DND-41 (cell line): ENCODE measurements at regions not wholly inside any gene's neighbourhood (a gene's known extent, or its start where the extent isn't known, plus 50 kb on each side); places are given as distances from the start of the nearest gene placed in this dataset.

ENCODE experiments used
- ATAC-seq: fragments of 200-7000 bp; cut with Tn5 transposase; 3 replicates; pipeline ENCODE4 v1.9.1; 2021; ENCODE audit warnings: low read depth; ENCODE audit not compliant: insufficient read depth
- DNase-seq: peaks from one replicate; pipeline ENCODE4 v3.0.0-alpha.2; 2020
- H2AFZ ChIP-seq: 2 replicates; pipeline ENCODE4 v1.6.0; 2012; ENCODE audit warnings: low read depth, low read length
- H3K27ac ChIP-seq: 2 replicates; pipeline ENCODE4 v1.5.1; 2012; ENCODE audit warnings: low read length, inconsistent platforms
- H3K27me3 ChIP-seq: fragments of 200-600 bp; sonication (generic); 2 replicates; pipeline ENCODE4 v1.6.0; 2012; ENCODE audit warnings: low read length, mild to moderate bottlenecking, inconsistent platforms; ENCODE audit not compliant: insufficient read depth, poor library complexity
- H3K36me3 ChIP-seq: 2 replicates; pipeline ENCODE4 v1.5.1; 2012; ENCODE audit warnings: low read length, inconsistent platforms; ENCODE audit not compliant: insufficient read depth
- H3K4me1 ChIP-seq: 2 replicates; pipeline ENCODE4 v1.5.1; 2012; ENCODE audit warnings: mild to moderate bottlenecking, low read length; ENCODE audit not compliant: insufficient read depth
- H3K4me2 ChIP-seq: 2 replicates; pipeline ENCODE4 v1.6.0; 2012; ENCODE audit warnings: mild to moderate bottlenecking, moderate library complexity, low read length, inconsistent platforms; ENCODE audit not compliant: insufficient read depth
- H3K4me3 ChIP-seq, 2 experiments: fragments of 200-600 bp in 1 of 2; shearing (Covaris generic) in 1 of 2; 2 replicates each; pipeline ENCODE4 v1.5.1; 2012 to 2016; ENCODE audit warnings: inconsistent platforms in 2 of 2, low read length in 2 of 2, mild to moderate bottlenecking in 2 of 2, low read depth in 1 of 2, moderate library complexity in 1 of 2
- H3K79me2 ChIP-seq: 2 replicates; pipeline ENCODE4 v1.6.0; 2012; ENCODE audit warnings: low read length, inconsistent platforms; ENCODE audit not compliant: insufficient read depth
- H3K9ac ChIP-seq: 2 replicates; pipeline ENCODE4 v1.6.0; 2012; ENCODE audit warnings: low read depth, mild to moderate bottlenecking, inconsistent platforms, low read length, moderate library complexity
- H3K9me3 ChIP-seq: 2 replicates; pipeline ENCODE4 v1.5.1; 2012; ENCODE audit warnings: low read length, moderate library complexity, mild to moderate bottlenecking, inconsistent platforms; ENCODE audit not compliant: insufficient read depth, severe bottlenecking
- H4K20me1 ChIP-seq: 2 replicates; pipeline ENCODE4 v1.6.0; 2012; ENCODE audit warnings: low read length; ENCODE audit not compliant: insufficient read depth
- EZH2 ChIP-seq: IDR thresholded peaks from 3 replicates; pipeline ENCODE4 v1.6.1; 2012; ENCODE audit warnings: borderline replicate concordance, low read depth, mild to moderate bottlenecking, moderate library complexity, low read length, inconsistent platforms; ENCODE audit not compliant: severe bottlenecking
- TF ChIP-seq, protein P1 (sequence below): IDR thresholded peaks from 2 replicates; pipeline ENCODE4 v1.5.1; 2012; ENCODE audit warnings: borderline replicate concordance, low read length, moderate library complexity, mild to moderate bottlenecking; ENCODE audit not compliant: poor library complexity, severe bottlenecking; ENCODE audit errors: extremely low read depth

DNA sequence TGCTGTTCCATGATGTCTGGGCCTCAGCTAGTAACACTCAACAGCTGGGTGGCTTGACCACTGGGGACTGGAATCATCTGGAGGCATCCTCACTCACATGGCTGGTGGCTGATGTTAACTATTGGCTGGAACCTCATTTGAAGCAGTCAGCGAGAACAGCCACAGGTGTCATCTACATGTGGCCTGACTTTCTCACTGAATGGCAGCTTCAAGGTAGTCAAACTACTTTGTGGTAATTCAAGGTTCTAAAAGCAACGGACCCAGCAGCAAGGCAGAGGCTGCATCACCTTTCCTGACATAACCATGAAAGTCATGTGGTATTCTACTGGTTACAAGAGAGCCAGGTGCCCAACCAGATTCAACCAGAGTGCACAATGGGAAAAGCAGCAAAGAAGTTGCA is 115.9 kb upstream of the DST start:
- TF ChIP-seq, protein P1, sequence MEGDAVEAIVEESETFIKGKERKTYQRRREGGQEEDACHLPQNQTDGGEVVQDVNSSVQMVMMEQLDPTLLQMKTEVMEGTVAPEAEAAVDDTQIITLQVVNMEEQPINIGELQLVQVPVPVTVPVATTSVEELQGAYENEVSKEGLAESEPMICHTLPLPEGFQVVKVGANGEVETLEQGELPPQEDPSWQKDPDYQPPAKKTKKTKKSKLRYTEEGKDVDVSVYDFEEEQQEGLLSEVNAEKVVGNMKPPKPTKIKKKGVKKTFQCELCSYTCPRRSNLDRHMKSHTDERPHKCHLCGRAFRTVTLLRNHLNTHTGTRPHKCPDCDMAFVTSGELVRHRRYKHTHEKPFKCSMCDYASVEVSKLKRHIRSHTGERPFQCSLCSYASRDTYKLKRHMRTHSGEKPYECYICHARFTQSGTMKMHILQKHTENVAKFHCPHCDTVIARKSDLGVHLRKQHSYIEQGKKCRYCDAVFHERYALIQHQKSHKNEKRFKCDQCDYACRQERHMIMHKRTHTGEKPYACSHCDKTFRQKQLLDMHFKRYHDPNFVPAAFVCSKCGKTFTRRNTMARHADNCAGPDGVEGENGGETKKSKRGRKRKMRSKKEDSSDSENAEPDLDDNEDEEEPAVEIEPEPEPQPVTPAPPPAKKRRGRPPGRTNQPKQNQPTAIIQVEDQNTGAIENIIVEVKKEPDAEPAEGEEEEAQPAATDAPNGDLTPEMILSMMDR = no peak
- TF ChIP-seq EZH2 = no peak
- Histone ChIP-seq H3K4me1 (no peaks in the 10 kb centered on the region), H3K4me3 (no peak overlapping the region), H3K4me2 (no peak overlapping the region), H3K27ac (no peak overlapping the region), H3K9me3 (no peaks in the 10 kb centered on the region), H3K27me3 (no peaks in the 10 kb centered on the region), H2AFZ (no peak overlapping the region), H3K79me2 (no peaks in the 10 kb centered on the region), H3K36me3 (no peaks in the 10 kb centered on the region), H4K20me1 (no peaks in the 10 kb centered on the region), H3K9ac (no peak overlapping the region)
- ATAC-seq (no peak), DNase-seq (no peak)

DNA sequence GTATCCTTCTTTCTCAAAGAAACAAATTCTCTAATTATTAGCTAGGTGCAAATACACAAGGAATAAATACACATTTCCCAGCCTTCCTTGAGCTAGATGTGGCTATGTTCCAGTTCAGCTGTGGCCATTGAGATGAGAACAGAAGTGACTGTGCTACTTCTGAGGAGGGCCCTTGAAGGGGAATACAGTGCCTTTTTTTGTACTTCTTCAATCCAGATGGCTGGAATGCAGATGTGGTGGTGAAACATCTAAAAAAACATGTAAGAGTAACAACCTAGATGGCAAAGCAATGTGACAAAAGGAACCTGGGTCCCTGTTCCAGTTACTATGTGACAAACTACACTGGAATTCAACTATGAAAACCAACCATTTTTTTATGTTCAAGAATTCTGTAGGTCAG is 115.4 kb upstream of the DST start:
- no peaks in the 10 kb centered on the region for H4K20me1 ChIP-seq
- no peaks in the 10 kb centered on the region for H3K79me2 ChIP-seq
- H3K4me2 ChIP-seq = no peak overlapping the region
- ATAC-seq (no peak), DNase-seq (no peak)
- H3K9ac ChIP-seq = no peak overlapping the region
- H3K4me3 ChIP-seq = no peak overlapping the region
- no peak for TF ChIP-seq EZH2
- TF ChIP-seq, protein P1 = no peak
- no peaks in the 10 kb centered on the region for H3K4me1 ChIP-seq
- H3K27me3 ChIP-seq = no peaks in the 10 kb centered on the region
- H3K9me3 ChIP-seq = no peaks in the 10 kb centered on the region
- H2AFZ ChIP-seq = no peak overlapping the region
- H3K27ac ChIP-seq = no peak overlapping the region
- H3K36me3 ChIP-seq = no peaks in the 10 kb centered on the region

DNA sequence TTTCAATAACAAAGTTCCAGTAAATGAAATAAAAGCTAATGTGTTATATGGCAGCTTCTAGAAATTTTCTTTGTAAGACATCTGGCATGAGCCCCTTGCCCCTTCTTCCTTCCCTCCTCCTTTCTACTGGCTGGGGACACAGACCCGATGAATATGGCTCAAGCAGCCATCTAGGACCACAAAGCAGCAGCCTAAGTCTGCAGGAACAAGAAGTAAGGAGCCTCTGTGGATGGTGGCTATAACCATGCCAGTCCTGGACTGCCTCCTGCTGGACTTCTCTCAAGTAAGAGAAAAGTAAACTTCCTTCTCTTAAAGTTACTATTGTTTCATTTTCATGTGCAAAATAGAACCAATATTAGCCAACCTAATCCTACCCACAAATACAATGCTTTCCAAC is 114.9 kb upstream of the DST start:
- no peaks in the 10 kb centered on the region for H3K36me3 ChIP-seq
- no peaks in the 10 kb centered on the region for H3K27me3 ChIP-seq
- H3K79me2 ChIP-seq = no peaks in the 10 kb centered on the region
- no peak for TF ChIP-seq EZH2
- TF ChIP-seq, protein P1 = no peak
- ATAC-seq (no peak), DNase-seq (no peak)
- H2AFZ ChIP-seq = no peak overlapping the region
- no peaks in the 10 kb centered on the region for H3K9me3 ChIP-seq
- H3K27ac ChIP-seq = no peak overlapping the region
- no peak overlapping the region for H3K4me2 ChIP-seq
- H3K4me1 ChIP-seq = no peaks in the 10 kb centered on the region
- H3K4me3 ChIP-seq = no peak overlapping the region
- no peak overlapping the region for H3K9ac ChIP-seq
- H4K20me1 ChIP-seq = no peaks in the 10 kb centered on the region

DNA sequence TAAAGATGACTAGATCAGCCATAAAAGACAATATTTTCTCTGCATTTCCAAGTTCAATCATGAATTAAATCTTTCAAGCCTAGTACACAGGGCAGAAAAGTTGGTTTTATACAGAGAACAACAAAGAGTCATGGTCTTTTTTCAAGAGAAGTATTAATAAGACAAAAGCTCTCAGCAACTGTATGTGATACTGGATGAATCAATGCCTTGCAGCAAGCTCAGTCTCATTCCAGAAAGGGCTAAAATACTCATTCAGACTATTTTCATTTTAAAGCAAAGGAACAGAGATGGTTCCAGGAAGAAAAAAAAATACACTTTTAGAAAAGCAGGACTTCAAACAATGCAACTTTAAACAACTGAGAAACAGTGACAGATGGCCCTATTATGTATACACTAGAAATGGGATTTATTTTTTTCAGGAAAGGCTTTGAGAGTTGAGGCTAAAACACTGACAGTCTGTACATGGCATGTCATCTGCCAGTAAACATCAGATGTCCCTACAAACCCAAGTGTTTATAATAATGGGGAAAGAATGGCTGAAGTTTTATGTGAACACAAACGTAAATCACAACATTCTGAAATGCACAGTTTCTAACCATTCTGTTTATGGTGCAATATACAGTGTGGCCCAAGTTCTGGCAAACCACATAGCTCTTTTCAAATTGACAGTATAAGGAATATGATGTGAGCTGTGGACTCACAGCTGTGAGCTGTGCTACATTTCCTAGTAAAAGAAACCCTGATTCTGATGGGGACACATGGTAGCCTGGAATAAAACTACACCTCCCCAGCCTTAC is 114.3 kb upstream of the DST start:
- Histone ChIP-seq H3K9ac (no peak overlapping the region), H3K79me2 (no peaks in the 10 kb centered on the region)

More for the DNA sequence above, 114.3 kb upstream of the DST start:
- Histone ChIP-seq H3K4me3 (no peak overlapping the region), H3K9me3 (no peaks in the 10 kb centered on the region), H3K4me2 (no peak overlapping the region), H3K27me3 (no peaks in the 10 kb centered on the region), H3K36me3 (no peaks in the 10 kb centered on the region), H3K4me1 (no peaks in the 10 kb centered on the region), H3K27ac (no peak overlapping the region), H2AFZ (no peak overlapping the region), H4K20me1 (no peaks in the 10 kb centered on the region)
- ATAC-seq (no peak), DNase-seq (no peak)
- no peak for TF ChIP-seq EZH2
- TF ChIP-seq, protein P1 = no peak
